NCI-H510A (cell line): ENCODE measurements at regions not wholly inside any gene's neighbourhood (a gene's known extent, or its start where the extent isn't known, plus 50 kb on each side); places are given as distances from the start of the nearest gene placed in this dataset.
"Not testable (repeated sequence)": the region's sequence is repeated elsewhere in the genome, so short reads cannot be mapped to it uniquely, and the experiment has no call there.

Experiments used
- DNase-seq: peaks from one replicate; lab custom pipeline; 2025; lab: John Stamatoyannopoulos, UW

DNA sequence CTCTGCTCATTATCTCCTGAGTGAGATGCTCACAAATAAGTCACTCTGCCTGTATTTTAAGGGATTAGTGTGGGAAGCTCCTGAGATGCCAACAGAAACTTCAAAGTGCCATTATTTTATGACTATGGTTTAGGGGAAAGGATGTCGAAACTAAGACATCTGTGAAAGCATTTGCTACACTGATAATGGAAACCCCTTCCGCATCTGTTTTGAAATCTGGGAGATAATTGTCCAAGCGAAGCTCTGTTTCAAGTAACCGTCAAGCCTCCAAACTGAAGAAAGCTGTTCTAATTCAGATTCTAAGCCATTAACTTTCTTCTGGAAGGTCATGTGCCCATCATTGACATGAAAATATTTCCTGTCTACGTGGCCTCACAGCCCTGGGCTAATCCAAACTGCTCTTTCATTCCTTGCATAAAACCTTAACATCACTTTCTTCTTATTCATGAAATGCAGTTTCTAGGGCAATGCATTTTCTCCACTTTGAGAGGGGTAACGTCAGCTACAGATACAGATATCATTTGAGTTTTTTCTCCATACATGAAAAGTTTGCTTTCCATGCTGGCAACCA, 932.0 kb downstream of the C6orf118 start:
- DNase-seq, result no peak

DNA sequence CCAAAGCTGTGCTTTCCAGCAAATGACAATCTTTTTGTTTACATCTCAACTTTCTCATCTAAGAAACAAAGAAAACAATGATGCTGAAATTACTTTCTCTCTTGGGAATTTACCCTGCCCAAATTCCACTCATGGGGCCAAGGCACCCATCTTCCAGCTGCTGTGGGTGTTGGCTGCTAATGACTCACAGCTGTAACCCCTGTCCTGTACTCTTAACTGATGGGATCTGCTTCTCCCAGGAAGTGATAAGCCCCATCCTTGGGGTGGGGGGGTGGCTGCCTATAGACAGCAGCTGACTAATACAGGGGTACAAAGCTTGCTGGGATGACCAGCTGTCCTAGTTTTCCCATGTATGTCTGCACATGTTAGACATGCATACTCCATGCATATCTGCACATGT, 938.6 kb downstream of the C6orf118 start:
- no peak for DNase-seq

DNA sequence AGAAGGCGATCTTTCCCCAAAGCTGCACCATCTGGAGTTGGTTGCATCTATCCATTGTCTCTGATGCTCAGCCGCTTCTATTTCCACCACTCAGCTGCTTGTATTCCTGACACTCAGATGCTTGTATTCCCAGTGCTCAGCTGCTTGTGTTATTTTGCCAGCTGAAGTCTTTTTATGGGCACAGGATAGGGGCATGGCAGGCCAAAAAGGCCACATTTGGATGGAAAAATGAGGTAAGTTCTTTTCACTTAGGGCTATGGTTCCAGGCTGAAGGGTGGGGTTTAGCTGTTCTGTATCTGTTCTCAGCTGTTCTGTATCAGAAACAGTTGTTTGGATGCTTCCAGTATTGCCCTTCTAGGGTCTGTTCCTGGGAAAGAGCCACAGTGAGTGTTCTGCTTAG, 944.9 kb downstream of the QKI start:
- no peak for DNase-seq

DNA sequence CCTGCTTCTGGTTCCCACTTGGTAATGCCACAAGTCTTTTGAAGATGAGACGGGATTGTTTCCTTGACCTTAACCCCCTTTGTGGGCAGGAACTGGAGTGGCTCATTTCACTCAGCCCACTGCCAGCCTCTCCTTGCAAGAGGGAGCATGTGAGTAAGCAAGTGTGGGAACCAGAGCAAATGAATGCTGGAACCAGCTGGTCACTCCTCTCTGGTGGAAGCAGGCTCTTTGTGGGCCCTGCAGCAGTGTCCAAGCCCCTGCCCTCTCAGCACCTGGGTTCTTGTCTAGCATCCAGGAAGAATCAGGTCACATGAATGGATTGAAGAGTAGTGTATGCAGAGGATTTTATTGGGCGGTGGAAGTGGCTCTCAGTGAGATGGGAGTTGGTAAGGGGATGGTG, 944.5 kb downstream of the QKI start:
- no peak for DNase-seq

DNA sequence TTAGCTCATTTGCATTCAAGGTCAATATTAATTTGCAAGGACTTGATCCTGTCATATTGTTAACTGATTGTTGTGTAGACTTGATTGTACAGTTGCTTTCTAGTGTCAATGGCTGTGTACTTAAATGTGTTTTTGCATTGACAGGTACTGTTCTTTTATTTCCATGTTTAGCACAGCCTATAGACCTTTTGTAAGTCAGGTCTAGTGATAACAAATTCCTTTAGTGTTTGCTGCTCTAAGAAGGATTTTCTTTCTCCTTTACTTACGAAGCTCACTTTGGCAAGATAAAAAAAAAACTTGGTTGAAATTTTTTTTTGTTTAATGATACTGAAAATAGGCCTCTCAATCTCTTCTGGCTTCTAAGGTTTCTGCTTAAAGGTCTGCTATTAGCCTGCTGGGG, 942.3 kb downstream of the QKI start:
- DNase-seq, result no peak

DNA sequence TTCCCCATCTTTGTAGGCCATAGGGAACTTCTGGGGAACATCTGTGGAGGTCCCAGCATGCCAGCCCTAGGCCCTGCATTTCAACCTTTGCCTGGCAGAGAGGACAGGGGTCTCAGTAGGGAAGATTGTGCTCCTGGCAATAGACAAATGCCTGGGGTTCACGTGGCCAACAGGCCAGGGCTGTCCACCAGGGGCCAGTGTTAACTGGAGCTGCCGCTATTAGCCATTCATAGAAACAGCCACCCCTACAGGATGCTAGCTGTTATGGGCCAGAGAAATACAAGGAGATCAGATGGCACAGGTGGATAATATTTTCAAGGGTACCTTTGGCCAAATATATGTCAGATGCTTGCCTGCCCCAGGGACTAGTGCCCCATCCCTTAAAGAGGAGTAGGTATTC, 932.9 kb downstream of the QKI start:
- no peak for DNase-seq

- DNase-seq, result no peak
These were observed 932.1 kb downstream of the QKI start for GRCh38 chr6:164346631-164347030.

GRCh38 chr6:164345806-164346496, 931.4 kb downstream of the QKI start:
- no peak for DNase-seq

GRCh38 chr6:164345327-164345726, 930.8 kb downstream of the QKI start:
- no peak for DNase-seq

DNA sequence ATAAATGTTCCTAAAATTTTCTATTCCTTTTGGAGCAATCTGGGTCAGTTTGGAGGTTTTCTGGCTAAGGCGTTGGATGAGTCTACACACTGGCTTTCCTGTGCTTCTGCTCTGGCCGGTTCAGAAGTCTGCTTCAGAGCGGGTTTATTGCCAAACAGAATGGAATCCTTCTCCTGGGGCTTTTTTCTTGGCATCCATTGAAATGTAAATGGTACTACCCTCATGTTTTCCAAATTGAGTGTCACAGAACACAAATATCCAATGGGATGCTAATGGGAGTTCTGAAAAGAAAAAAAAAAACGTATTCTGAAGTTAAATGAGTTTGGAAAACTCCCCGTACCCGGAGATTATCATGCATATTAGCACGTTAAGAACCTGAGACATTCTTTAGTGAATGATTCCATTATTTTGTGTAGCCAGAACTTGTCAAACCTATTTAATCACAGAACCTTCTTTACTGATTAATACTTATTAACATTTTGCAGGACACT, 930.3 kb downstream of the QKI start:
- DNase-seq, result no peak

GRCh38 chr6:164339442-164339841, 924.9 kb downstream of the QKI start:
- not testable (repeated sequence) for DNase-seq

DNA sequence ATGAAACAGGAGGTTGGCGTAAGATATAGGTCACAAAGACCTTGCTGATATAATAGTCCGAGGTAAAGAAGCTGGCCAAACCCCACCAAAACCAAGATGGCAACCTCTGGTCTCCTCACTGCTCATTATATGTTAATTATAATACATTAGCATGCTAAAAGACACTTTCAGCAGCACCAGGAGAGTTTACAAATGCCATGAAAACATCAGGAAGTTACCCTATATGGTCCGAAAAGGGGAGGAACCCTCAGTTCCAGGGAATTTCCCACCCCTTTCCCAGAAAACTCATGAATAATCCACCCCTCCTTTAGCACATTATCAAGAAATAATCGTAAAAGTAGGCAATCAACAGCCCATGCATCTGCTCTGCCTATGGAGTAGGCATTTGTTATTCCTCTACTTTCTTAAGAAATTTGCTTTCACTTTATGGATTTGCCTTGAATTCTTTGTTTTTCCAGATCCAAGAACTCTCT, 923.4 kb downstream of the QKI start:
- DNase-seq, result no peak

GRCh38 chr6:164337024-164337924, 922.8 kb downstream of the QKI start:
- DNase-seq, result no peak

GRCh38 chr6:164336455-164336854, 921.9 kb downstream of the QKI start:
- no peak for DNase-seq

GRCh38 chr6:164331026-164331425, 916.5 kb downstream of the QKI start:
- no peak for DNase-seq

- no peak for DNase-seq
These were observed 910.6 kb downstream of the QKI start for GRCh38 chr6:164325168-164325567.

GRCh38 chr6:164322533-164322932, 908.0 kb downstream of the QKI start:
- no peak for DNase-seq

DNA sequence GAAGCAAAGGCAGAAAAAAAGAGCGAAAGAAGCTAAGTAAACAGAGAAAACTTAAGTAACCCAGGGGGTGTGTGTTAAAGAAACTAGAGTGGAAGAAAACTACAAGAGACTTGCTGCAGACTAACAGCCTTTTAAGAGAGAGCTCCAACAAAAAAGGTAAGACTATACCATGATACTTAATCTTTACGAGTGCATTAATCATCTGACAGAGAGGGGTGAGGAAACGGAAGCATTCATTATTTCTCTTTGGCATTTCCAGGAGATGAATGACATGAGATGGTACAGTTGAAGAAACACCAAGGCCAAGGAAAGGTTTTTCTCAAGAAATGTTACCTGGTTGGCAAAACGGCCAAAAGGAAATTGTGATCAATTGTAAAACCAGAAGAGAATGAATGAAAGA, 906.8 kb downstream of the QKI start:
- no peak for DNase-seq

GRCh38 chr6:164315376-164315775, 900.9 kb downstream of the QKI start:
- DNase-seq, result no peak

- no peak for DNase-seq
These were observed 893.8 kb downstream of the QKI start for GRCh38 chr6:164308339-164308738.

- DNase-seq, result no peak
These were observed 888.8 kb downstream of the QKI start for GRCh38 chr6:164303102-164303964.

GRCh38 chr6:164296411-164296810, 881.9 kb downstream of the QKI start:
- DNase-seq, result no peak
